SU-DHL-6 (cell line): ENCODE measurements at regions not wholly inside any gene's neighbourhood (a gene's known extent, or its start where the extent isn't known, plus 50 kb on each side); places are given as distances from the start of the nearest gene placed in this dataset.

Experiments
- H2AFZ ChIP-seq: fragments of 200-600 bp; sonication (generic); 2 replicates; pipeline ENCODE4 v1.6.1; 2014; ENCODE audit warnings: low read depth, mild to moderate bottlenecking, moderate library complexity, mixed read lengths, antibody characterized with exemption, low read length; ENCODE audit not compliant: severe bottlenecking
- H3F3A ChIP-seq: fragments of 200-600 bp; shearing (Covaris generic); 2 replicates; pipeline ENCODE4 v1.6.0; 2016; ENCODE audit warnings: antibody characterized with exemption, mild to moderate bottlenecking; ENCODE audit not compliant: insufficient read depth
- H3K27ac ChIP-seq: fragments of 200-600 bp; sonication (generic); 2 replicates; pipeline ENCODE4 v1.5.1; 2016; ENCODE audit warnings: low read depth, mild to moderate bottlenecking, low read length, moderate library complexity, mixed read lengths
- H3K27me3 ChIP-seq: fragments of 200-600 bp; sonication (generic), shearing (Covaris generic); 2 replicates; pipeline ENCODE4 v1.6.0; 2014; ENCODE audit warnings: mild to moderate bottlenecking, low read length
- H3K36me3 ChIP-seq: fragments of 200-600 bp; sonication (generic); 2 replicates; pipeline ENCODE4 v1.6.1; 2014; ENCODE audit warnings: mild to moderate bottlenecking, low read length, mixed read lengths
- H3K4me2 ChIP-seq: fragments of 300-600, 200-600 bp; shearing (Covaris generic), sonication (generic); 2 replicates; pipeline ENCODE4 v1.6.0; 2014; ENCODE audit warnings: low read length, low read depth, mild to moderate bottlenecking; ENCODE audit not compliant: poor library complexity, severe bottlenecking
- H3K4me3 ChIP-seq: fragments of 200-600 bp; sonication (generic); 2 replicates; pipeline ENCODE4 v1.5.1; 2014; ENCODE audit warnings: antibody characterized with exemption, low read length, mild to moderate bottlenecking, mixed read lengths; ENCODE audit not compliant: insufficient read depth, poor library complexity, severe bottlenecking
- H3K79me2 ChIP-seq: fragments of 200-600 bp; sonication (generic); 2 replicates; pipeline ENCODE4 v1.6.1; 2014; ENCODE audit warnings: mild to moderate bottlenecking, low read length, moderate library complexity; ENCODE audit not compliant: insufficient read depth
- H3K9ac ChIP-seq: fragments of 200-600 bp; sonication (generic); 2 replicates; pipeline ENCODE4 v1.7.0; 2014; ENCODE audit warnings: mild to moderate bottlenecking, low read length
- H3K9me2 ChIP-seq: fragments of 200-600 bp; sonication (generic); replicated peaks from 2 replicates; pipeline ENCODE4 v1.6.1; 2014; ENCODE audit warnings: low read length; ENCODE audit not compliant: insufficient read depth
- H3K9me3 ChIP-seq: fragments of 200-600 bp; sonication (generic); 2 replicates; pipeline ENCODE4 v1.6.1; 2014; ENCODE audit warnings: low read length, mixed read lengths; ENCODE audit not compliant: insufficient read depth
- H4K20me1 ChIP-seq: fragments of 200-600 bp; sonication (generic); 2 replicates; pipeline ENCODE4 v1.6.1; 2014; ENCODE audit warnings: low read depth, mild to moderate bottlenecking, antibody characterized with exemption, low read length, moderate library complexity, mixed read lengths
- EZH2phosphoT487 ChIP-seq: fragments of 200-600 bp; sonication (generic), shearing (Covaris generic); conservative IDR thresholded peaks from 2 replicates; pipeline ENCODE4 v1.6.1; 2018; ENCODE audit warnings: mild to moderate bottlenecking, antibody characterized with exemption, low read length, moderate library complexity, mixed read lengths
- TF ChIP-seq, protein P1 (sequence below): fragments of 200-600 bp; sonication (generic); IDR thresholded peaks from one replicate; pipeline ENCODE4 v1.5.1; 2017; ENCODE audit warnings: antibody characterized with exemption, mild to moderate bottlenecking, low read length, moderate library complexity; ENCODE audit not compliant: insufficient read depth, poor library complexity, severe bottlenecking

DNA sequence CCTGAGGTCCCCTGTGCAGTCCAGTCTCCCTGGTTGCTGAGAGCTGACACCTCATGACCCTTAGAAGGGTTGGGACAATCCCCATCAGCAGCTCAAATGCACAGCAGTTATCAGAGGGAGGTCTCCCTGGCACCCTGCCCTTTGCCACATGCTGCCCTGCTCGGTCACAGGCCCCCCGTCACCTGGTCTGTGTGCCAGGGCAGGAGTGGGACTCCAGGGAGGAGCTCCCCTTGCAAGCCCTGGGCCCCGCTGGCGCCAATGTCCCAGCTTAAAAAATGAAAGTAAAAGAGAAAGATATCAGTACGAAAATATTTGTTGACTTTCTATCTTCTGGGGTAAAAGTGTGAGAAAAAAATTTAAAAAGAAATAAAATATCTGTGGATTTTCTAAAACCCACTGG lies 68.1 kb upstream of the SLC22A16 start:
- H3K9me3 ChIP-seq: no peaks in the 10 kb centered on the region
- TF ChIP-seq, protein P1, sequence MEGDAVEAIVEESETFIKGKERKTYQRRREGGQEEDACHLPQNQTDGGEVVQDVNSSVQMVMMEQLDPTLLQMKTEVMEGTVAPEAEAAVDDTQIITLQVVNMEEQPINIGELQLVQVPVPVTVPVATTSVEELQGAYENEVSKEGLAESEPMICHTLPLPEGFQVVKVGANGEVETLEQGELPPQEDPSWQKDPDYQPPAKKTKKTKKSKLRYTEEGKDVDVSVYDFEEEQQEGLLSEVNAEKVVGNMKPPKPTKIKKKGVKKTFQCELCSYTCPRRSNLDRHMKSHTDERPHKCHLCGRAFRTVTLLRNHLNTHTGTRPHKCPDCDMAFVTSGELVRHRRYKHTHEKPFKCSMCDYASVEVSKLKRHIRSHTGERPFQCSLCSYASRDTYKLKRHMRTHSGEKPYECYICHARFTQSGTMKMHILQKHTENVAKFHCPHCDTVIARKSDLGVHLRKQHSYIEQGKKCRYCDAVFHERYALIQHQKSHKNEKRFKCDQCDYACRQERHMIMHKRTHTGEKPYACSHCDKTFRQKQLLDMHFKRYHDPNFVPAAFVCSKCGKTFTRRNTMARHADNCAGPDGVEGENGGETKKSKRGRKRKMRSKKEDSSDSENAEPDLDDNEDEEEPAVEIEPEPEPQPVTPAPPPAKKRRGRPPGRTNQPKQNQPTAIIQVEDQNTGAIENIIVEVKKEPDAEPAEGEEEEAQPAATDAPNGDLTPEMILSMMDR: no peak
- TF ChIP-seq EZH2phosphoT487: no peak
- H3K9ac ChIP-seq: no peak overlapping the region
- no peak overlapping the region for H3K27ac ChIP-seq
- no peaks in the 10 kb centered on the region for H3K27me3 ChIP-seq
- H3K4me2 ChIP-seq: peak overlapping the region; percentile 25
- no peak overlapping the region for H2AFZ ChIP-seq
- H4K20me1 ChIP-seq: no peaks in the 10 kb centered on the region
- H3K36me3 ChIP-seq: no peaks in the 10 kb centered on the region
- no peaks in the 10 kb centered on the region for H3K9me2 ChIP-seq
- H3K4me3 ChIP-seq: no peak overlapping the region
- no peaks in the 10 kb centered on the region for H3K79me2 ChIP-seq
- H3F3A ChIP-seq: no peaks in the 10 kb centered on the region

DNA sequence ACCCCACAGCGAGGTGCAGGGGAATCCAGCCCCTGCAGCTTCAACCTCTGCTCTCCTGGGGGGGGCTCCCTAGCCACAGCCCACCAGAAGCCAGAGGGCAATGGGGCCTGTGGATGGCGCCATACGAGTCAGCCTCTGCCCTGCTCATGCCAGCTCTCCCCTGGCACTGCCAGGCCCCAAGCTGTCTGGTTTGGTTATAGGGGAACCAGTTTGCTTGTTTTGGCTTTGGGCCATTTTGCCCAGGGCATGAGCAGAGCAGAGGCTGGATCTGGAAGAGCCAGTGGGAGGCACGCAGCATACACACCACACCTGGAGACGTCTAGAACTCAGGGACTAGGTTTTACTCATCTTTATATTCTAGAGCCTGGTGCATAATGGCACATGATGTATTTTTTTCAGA lies 66.7 kb upstream of the SLC22A16 start:
- TF ChIP-seq, protein P1: no peak
- TF ChIP-seq EZH2phosphoT487: no peak

DNA sequence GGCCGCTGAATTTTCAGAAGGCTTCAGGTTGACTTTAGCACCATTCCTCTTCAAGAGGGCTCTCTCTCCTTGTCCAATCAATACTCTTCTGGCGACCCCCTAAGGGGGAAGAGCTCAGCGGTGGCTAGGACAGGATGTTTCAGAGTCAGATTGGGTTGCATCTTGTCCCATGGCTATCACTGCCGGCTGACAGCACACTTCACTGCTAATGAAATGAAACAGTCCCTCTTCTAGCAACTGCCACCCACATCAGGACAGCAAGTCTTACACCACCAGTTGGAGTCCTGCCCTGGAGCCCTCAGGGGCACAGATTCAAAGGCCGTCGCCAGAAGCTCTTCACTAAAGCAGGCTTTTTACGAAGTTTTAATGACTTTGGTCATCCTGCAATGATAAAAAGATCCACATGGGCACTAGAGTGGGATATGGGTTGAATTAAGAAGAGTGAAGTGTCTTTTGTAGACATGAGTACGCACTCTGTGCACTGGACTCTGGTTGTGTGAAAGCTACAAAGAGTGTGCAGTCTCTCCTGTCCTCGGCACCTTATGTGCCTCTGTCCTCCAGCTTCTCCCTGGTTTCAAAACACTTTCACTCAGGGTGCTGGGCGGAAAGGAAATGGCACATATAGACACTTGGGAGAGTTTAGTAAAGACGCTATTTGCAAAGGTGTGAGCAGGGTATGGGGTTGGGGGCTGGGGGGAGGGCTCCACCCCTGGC lies 66.1 kb upstream of the SLC22A16 start:
- Histone ChIP-seq H3K27me3 (no peaks in the 10 kb centered on the region), H3K9me3 (no peaks in the 10 kb centered on the region), H3K27ac (no peak overlapping the region), H3K36me3 (no peaks in the 10 kb centered on the region), H3K9me2 (no peaks in the 10 kb centered on the region), H4K20me1 (no peaks in the 10 kb centered on the region), H3K4me2 (no peak overlapping the region), H2AFZ (no peak overlapping the region), H3K79me2 (no peaks in the 10 kb centered on the region), H3F3A (no peaks in the 10 kb centered on the region), H3K9ac (no peak overlapping the region), H3K4me3 (no peak overlapping the region)
- TF ChIP-seq, protein P1: no peak
- TF ChIP-seq EZH2phosphoT487: no peak

More for the DNA sequence above, 66.7 kb upstream of the SLC22A16 start:
- no peak overlapping the region for H3K4me3 ChIP-seq
- no peaks in the 10 kb centered on the region for H3F3A ChIP-seq
- no peaks in the 10 kb centered on the region for H3K36me3 ChIP-seq
- no peaks in the 10 kb centered on the region for H3K9me3 ChIP-seq
- no peaks in the 10 kb centered on the region for H3K27me3 ChIP-seq
- no peak overlapping the region for H2AFZ ChIP-seq
- H3K79me2 ChIP-seq: no peaks in the 10 kb centered on the region
- no peak overlapping the region for H3K4me2 ChIP-seq
- H3K9me2 ChIP-seq: no peaks in the 10 kb centered on the region
- H3K9ac ChIP-seq: no peak overlapping the region
- no peaks in the 10 kb centered on the region for H4K20me1 ChIP-seq
- no peak overlapping the region for H3K27ac ChIP-seq
